HG03066 (cell line): ENCODE measurements at regions not wholly inside any gene's neighbourhood (a gene's known extent, or its start where the extent isn't known, plus 50 kb on each side); places are given as distances from the start of the nearest gene placed in this dataset.
"Not testable (repeated sequence)": the region's sequence is repeated elsewhere in the genome, so short reads cannot be mapped to it uniquely, and the experiment has no call there.

ENCODE experiments used
- ATAC-seq: cut with Tn5 transposase; IDR thresholded peaks from one replicate; pipeline ENCODE4 v1.9.1; 2021; ENCODE audit warnings: low read depth; ENCODE audit not compliant: unreplicated experiment

GRCh38 chr7:91397612-91398011 lies 133.4 kb downstream of the FZD1 start:
- ATAC-seq = no peak

GRCh38 chr7:91398341-91398740 lies 134.1 kb downstream of the FZD1 start:
- ATAC-seq = no peak

GRCh38 chr7:91405092-91405788 lies 141.0 kb downstream of the FZD1 start:
- no peak for ATAC-seq

- not testable (repeated sequence) for ATAC-seq
Observed at GRCh38 chr7:91405873-91406272, 141.6 kb downstream of the FZD1 start.

- ATAC-seq = no peak
Observed at GRCh38 chr7:91407942-91408341, 143.7 kb downstream of the FZD1 start.

GRCh38 chr7:91408388-91409154 lies 144.3 kb downstream of the FZD1 start:
- no peak for ATAC-seq

- ATAC-seq = no peak
Observed at GRCh38 chr7:91411060-91411459, 146.8 kb downstream of the FZD1 start.

- ATAC-seq = no peak
Observed at GRCh38 chr7:91412298-91412697, 148.1 kb downstream of the FZD1 start.

- no peak for ATAC-seq
Observed at GRCh38 chr7:91414734-91415133, 150.5 kb downstream of the FZD1 start.

GRCh38 chr7:91416155-91416865 lies 152.1 kb downstream of the FZD1 start:
- ATAC-seq = no peak

- no peak for ATAC-seq
Observed at GRCh38 chr7:91420606-91421005, 156.4 kb downstream of the FZD1 start.

- no peak for ATAC-seq
Observed at GRCh38 chr7:91421018-91421417, 156.8 kb downstream of the FZD1 start.

- no peak for ATAC-seq
Observed at GRCh38 chr7:91424371-91424770, 160.1 kb downstream of the FZD1 start.

- ATAC-seq = no peak
Observed at GRCh38 chr7:91425149-91425548, 160.9 kb downstream of the FZD1 start.

- no peak for ATAC-seq
Observed at GRCh38 chr7:91427051-91427450, 162.8 kb downstream of the FZD1 start.

- ATAC-seq = no peak
Observed at GRCh38 chr7:91431601-91432000, 167.4 kb downstream of the FZD1 start.

- no peak for ATAC-seq
Observed at GRCh38 chr7:91434836-91435235, 170.6 kb downstream of the FZD1 start.

GRCh38 chr7:91435381-91436059 lies 171.3 kb downstream of the FZD1 start:
- no peak for ATAC-seq

- ATAC-seq = no peak
Observed at GRCh38 chr7:91436655-91437054, 172.4 kb downstream of the FZD1 start.

- ATAC-seq = not testable (repeated sequence)
Observed at GRCh38 chr7:91440198-91440597, 176.0 kb downstream of the FZD1 start.

- no peak for ATAC-seq
Observed at GRCh38 chr7:91443862-91444261, 179.6 kb downstream of the FZD1 start.
